ENCODE measurements at regions not wholly inside any gene's neighbourhood (a gene's known extent, or its start where the extent isn't known, plus 50 kb on each side); places are given as distances from the start of the nearest gene placed in this dataset.

DNA sequence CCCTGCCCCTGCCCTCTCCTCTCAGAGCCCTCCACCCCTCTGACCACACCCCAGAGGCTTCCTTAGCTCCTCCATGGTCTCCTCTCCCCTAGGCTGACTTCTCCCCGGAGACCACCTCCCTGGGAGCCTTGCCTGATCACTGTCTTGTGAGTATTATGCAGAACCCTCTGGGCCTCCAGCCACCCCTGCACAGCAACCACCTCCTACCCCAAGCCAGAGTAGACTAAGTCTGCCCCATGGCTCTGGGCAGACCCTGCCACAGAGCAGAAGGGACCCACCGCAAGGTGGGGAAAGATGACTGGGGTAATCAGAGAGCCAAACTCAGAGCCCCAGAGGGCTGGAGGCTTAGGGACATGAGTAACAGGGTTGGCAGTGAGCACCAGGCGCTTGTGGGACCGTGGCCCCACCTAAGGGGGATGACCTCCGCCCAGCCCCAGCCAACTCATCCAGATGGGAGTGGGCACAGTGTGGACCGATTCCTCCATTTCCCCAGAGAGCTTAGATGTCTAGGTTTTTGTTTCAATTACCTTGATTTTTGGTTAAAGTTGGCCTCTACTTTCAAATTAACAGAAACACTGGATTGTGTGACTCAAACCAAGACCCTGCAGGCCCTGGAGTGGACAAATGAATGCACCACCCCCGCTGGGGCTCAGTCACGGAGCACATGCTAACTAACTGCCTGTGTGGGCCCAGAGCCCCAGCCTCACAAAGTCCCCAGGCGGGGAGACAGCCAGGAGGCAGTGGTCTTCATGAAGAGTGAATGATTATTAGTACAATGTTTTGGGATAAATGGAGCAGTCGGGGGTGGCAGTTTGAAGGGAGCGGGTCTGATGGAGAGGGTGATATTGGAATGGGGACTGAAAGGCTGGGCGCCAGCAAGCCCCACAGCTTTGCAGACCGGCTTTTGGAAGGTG, 119.4 kb upstream of the PRR20G start:
- Histone ChIP-seq H3K4me3 (no peak overlapping the region), H3K4me1 (no peaks in the 10 kb centered on the region), H3K36me3 (no peaks in the 10 kb centered on the region), H3K27ac (no peak overlapping the region), H3K9me3 (no peaks in the 10 kb centered on the region), H3K27me3 (peaks cover 0 to 59% (median 22%) of the 10 kb centered on the region in 7 donors)
- intact Hi-C loops (cut with DNase I) = no loop called here
- TF ChIP-seq, protein P1, sequence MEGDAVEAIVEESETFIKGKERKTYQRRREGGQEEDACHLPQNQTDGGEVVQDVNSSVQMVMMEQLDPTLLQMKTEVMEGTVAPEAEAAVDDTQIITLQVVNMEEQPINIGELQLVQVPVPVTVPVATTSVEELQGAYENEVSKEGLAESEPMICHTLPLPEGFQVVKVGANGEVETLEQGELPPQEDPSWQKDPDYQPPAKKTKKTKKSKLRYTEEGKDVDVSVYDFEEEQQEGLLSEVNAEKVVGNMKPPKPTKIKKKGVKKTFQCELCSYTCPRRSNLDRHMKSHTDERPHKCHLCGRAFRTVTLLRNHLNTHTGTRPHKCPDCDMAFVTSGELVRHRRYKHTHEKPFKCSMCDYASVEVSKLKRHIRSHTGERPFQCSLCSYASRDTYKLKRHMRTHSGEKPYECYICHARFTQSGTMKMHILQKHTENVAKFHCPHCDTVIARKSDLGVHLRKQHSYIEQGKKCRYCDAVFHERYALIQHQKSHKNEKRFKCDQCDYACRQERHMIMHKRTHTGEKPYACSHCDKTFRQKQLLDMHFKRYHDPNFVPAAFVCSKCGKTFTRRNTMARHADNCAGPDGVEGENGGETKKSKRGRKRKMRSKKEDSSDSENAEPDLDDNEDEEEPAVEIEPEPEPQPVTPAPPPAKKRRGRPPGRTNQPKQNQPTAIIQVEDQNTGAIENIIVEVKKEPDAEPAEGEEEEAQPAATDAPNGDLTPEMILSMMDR (IDR thresholded peaks at IDR 0.05) = no peak
- DNase-seq (peak in 1 of 2 donors; percentile 1), ATAC-seq (no peak)
- 89 to 92% methylated on average over 13 of the region's 13 CpGs for WGBS, 2 donors

DNA sequence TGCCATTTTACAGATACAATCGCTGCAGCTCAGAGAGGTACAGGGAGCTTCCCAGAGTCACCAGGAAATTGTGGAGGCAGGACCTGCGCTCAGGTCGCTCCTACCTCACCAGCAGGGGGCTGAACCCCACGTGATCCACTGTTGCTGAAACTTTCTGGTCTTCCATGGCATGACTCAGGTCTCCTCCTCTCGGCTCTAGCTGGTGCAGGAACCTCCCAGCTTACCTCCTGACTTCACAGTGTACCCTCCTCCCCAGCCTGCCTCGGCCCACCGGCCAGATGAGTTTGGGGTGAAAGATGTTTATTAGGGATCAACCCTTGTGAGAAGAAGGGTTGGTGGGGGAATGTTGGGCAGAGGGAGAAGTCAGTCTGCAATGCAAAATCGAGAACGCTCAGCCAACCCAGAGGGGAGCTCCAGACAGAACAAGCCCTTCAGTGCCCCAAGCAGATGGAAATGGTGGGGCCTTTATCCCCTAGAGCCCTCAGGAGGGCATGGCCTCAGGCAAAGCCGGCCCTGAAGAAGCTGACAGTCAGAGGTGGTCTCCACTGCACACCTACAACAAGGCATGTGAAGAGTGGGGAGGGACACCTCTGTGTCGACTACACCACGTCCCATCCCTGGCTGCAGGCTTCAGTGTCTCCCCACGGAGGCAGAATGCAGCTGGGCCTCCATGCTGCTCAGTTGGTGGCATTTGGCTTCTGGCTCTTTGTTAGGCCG, 118.6 kb upstream of the PRR20G start:
- no peaks in the 10 kb centered on the region for H3K4me1 ChIP-seq
- no peaks in the 10 kb centered on the region for H3K9me3 ChIP-seq
- intact Hi-C loops (cut with DNase I) = no loop called here
- 76 to 80% methylated on average over 14 of the region's 14 CpGs for WGBS, 2 donors
- H3K36me3 ChIP-seq = no peaks in the 10 kb centered on the region
- H3K27me3 ChIP-seq = peaks cover 0 to 58% (median 22%) of the 10 kb centered on the region in 7 donors
- DNase-seq (peak in 1 of 2 donors; percentile 2), ATAC-seq (no peak)
- H3K4me3 ChIP-seq = no peak overlapping the region
- TF ChIP-seq, protein P1 (IDR thresholded peaks at IDR 0.05) = no peak
- H3K27ac ChIP-seq = no peak overlapping the region

DNA sequence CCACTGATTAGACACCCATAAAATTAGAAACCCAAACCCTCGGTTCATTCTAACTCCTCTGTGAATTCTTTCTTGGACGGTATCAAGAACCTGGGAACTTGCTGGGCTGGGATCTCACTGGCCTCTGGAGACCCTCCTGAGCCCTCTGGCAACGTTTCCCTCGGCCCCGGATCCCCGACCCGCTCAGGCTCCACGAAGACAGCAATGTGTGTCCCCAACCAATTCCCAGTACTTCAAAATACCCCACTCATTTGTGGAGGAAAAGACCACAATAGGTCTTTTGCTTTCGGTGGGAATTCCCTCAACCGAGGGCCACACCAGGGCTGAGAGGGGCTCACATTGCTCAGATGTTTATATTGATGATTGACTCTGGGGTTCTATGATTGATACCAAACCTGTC, 117.9 kb upstream of the PRR20G start:
- Histone ChIP-seq H3K27ac (no peak overlapping the region), H3K4me1 (no peaks in the 10 kb centered on the region), H3K27me3 (peaks cover 0 to 54% (median 20%) of the 10 kb centered on the region in 7 donors), H3K36me3 (no peaks in the 10 kb centered on the region), H3K9me3 (no peaks in the 10 kb centered on the region), H3K4me3 (no peak overlapping the region)
- DNase-seq (no peak), ATAC-seq (no peak)
- whole genome bisulfite sequencing, 2 donors = 82 to 88% methylated on average over 10 of the region's 10 CpGs
- TF ChIP-seq, protein P1 (IDR thresholded peaks at IDR 0.05) = no peak
- intact Hi-C loops (cut with DNase I) = no loop called here

DNA sequence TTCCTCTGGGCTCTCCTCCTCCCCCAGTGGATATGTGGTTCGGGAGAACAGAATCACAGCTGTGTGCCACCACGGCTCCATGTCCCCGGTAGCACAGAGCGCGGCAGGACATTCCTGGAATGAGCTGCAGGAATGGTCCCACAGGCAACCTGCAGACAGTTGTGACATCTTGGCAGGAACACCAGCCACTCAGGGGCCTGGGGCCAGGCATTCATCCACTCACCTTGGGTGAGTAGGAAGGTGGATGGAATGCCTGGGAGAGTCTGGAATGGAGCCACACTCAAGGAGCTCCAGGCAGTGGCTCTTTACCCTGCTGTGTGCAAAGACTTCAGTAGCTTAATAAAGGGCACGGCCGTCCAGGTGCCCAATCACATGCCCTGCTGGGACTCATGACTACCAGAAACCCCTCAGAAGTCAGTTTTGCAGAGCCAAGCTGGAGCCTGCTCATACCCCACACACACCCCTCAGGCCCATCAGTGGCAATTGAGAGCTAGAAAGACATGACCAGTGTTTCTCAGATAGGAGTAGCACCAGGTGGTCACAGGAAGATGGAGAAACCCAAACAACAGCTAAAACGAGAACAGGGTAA, 117.3 kb upstream of the PRR20G start:
- H3K4me1 ChIP-seq = no peaks in the 10 kb centered on the region
- H3K4me3 ChIP-seq = no peak overlapping the region
- no peaks in the 10 kb centered on the region for H3K9me3 ChIP-seq
- ATAC-seq = no peak
- intact Hi-C loops (cut with DNase I) = no loop called here
- 51 to 65% methylated on average over 8 of the region's 8 CpGs for WGBS, 2 donors
- peaks cover 0 to 53% (median 14%) of the 10 kb centered on the region in 7 donors for H3K27me3 ChIP-seq
- TF ChIP-seq, protein P1 (IDR thresholded peaks at IDR 0.05) = no peak
- H3K36me3 ChIP-seq = no peaks in the 10 kb centered on the region
- no peak for DNase-seq
- H3K27ac ChIP-seq = no peak overlapping the region
